ENCODE measurements at regions not wholly inside any gene's neighbourhood (a gene's known extent, or its start where the extent isn't known, plus 50 kb on each side); places are given as distances from the start of the nearest gene placed in this dataset.

DNA sequence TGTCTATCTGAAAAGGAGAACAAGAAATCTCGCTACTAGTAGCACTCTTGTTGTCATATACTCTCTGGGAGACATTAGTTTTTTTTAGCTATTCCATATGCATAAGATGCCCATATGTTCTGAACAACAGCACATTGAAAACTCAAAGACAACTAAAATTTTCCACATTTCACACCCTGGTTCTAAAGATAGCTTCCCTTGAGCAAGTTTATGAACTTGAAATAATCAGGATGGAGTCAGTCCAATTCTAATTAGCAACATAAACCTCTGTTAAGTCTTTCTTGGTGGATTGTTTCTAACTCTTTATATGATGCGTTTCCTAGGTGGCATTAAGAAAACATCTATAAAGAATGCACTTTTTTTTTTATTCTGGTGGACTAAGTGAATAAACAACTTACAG is 1095.3 kb downstream of the GRM8 start:
- TF ChIP-seq CTCF (optimal IDR thresholded peaks at IDR 0.05 in 1 of 3, IDR thresholded peaks at IDR 0.05 in 1 of 3, conservative IDR thresholded peaks at IDR 0.05 in 1 of 3; ENCODE audit: extremely low read depth in 1 of 3, insufficient read depth in 2 of 3, low read length in 3 of 3) (no peak), EZH2 (IDR thresholded peaks at IDR 0.05; ENCODE audit: low read length) (no peak)

Data from keratinocyte (primary cell).